ENCODE measurements at regions not wholly inside any gene's neighbourhood (a gene's known extent, or its start where the extent isn't known, plus 50 kb on each side); places are given as distances from the start of the nearest gene placed in this dataset.

DNA sequence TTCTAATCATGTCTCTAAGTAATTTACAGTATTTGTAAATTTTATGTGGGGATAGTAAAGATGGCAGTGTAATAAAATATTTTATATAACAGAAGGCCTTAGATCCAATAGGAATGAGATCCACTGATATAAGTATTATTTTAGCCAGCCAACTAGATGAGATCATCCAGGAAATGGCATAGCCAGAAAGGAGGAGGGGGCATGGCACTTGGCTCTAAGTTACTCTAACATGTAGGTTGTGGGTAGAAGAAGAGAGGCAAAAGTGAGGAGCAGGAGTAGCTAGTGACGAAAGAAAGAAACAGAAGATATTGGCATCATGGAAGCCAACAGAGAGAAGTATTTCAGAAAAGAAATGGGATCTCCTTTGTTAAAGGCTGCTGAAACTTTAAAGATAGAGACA lies 426.1 kb downstream of the PTPRC start:
- TF ChIP-seq, protein P1, sequence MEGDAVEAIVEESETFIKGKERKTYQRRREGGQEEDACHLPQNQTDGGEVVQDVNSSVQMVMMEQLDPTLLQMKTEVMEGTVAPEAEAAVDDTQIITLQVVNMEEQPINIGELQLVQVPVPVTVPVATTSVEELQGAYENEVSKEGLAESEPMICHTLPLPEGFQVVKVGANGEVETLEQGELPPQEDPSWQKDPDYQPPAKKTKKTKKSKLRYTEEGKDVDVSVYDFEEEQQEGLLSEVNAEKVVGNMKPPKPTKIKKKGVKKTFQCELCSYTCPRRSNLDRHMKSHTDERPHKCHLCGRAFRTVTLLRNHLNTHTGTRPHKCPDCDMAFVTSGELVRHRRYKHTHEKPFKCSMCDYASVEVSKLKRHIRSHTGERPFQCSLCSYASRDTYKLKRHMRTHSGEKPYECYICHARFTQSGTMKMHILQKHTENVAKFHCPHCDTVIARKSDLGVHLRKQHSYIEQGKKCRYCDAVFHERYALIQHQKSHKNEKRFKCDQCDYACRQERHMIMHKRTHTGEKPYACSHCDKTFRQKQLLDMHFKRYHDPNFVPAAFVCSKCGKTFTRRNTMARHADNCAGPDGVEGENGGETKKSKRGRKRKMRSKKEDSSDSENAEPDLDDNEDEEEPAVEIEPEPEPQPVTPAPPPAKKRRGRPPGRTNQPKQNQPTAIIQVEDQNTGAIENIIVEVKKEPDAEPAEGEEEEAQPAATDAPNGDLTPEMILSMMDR (IDR thresholded peaks at IDR 0.05; ENCODE audit: insufficient read depth, low read depth, low read length) = no peak
- TF ChIP-seq EZH2 (IDR thresholded peaks at IDR 0.05; ENCODE audit: insufficient read depth, low read length) = no peak

Data from astrocyte (in vitro differentiated cells and primary cell).